Spleen (tissue), 11 donors: ENCODE measurements at regions not wholly inside any gene's neighbourhood (a gene's known extent, or its start where the extent isn't known, plus 50 kb on each side); places are given as distances from the start of the nearest gene placed in this dataset.

Source experiments
- DNase-seq: peaks from one replicate; pipeline ENCODE4 v3.0.0-alpha.2; 2020
- H3K27ac ChIP-seq, 8 donors: fragments of 200-600 bp; sonication (generic) in 7 of 8; 1 replicate in 4 of 8; 2 replicates in 4 of 8; pipeline versions ENCODE4 v1.5.0 to v1.8.0; 2016 to 2021; ENCODE audit warnings: inconsistent platforms in 4 of 8, mild to moderate bottlenecking in 4 of 8, moderate library complexity in 1 of 8
- H3K27me3 ChIP-seq, 7 donors: fragments of 200-600 bp; sonication (generic) in 6 of 7; replicated peaks in 1 of 7; 1 replicate in 4 of 7; 2 replicates in 3 of 7; pipeline versions ENCODE4 v1.5.0 to v1.8.0; 2016 to 2021; ENCODE audit warnings: inconsistent platforms in 3 of 7, mild to moderate bottlenecking in 1 of 7
- H3K36me3 ChIP-seq, 6 donors: fragments of 200-600 bp; sonication (generic) in 5 of 6; 1 replicate in 4 of 6; 2 replicates in 2 of 6; pipeline versions ENCODE4 v1.5.0 to v1.8.0; 2016 to 2021; ENCODE audit warnings: inconsistent platforms in 2 of 6
- H3K4me1 ChIP-seq, 6 donors: fragments of 200-600 bp; sonication (generic) in 5 of 6; 1 replicate in 3 of 6; 2 replicates in 3 of 6; pipeline versions ENCODE4 v1.5.0 to v1.8.0; 2016 to 2021; ENCODE audit warnings: inconsistent platforms in 3 of 6
- H3K4me3 ChIP-seq, 8 donors: fragments of 200-600 bp; sonication (generic) in 7 of 8; 1 replicate in 4 of 8; 2 replicates in 4 of 8; pipeline versions ENCODE4 v1.5.0 to v1.8.0; 2016 to 2021; ENCODE audit warnings: inconsistent platforms in 4 of 8, mild to moderate bottlenecking in 4 of 8, moderate library complexity in 2 of 8
- H3K9me3 ChIP-seq, 8 donors: fragments of 200-600 bp; sonication (generic) in 7 of 8; 1 replicate in 4 of 8; 2 replicates in 4 of 8; pipeline versions ENCODE4 v1.5.0 to v1.8.0; 2016 to 2021; ENCODE audit warnings: inconsistent platforms in 4 of 8
- POLR2A ChIP-seq, 3 donors: fragments of 450-650 bp; IDR thresholded peaks; one replicate each; pipeline ENCODE4 v1.5.1; 2017; ENCODE audit warnings: antibody characterized with exemption in 3 of 3, mild to moderate bottlenecking in 1 of 3
- POLR2AphosphoS5 ChIP-seq, 3 donors: sonication (generic); formaldehyde crosslinking; IDR thresholded peaks; one replicate each; pipeline ENCODE4 v1.5.1; 2017; ENCODE audit warnings: antibody characterized with exemption in 3 of 3
- WGBS, 5 donors: extraction: QIAGEN DNeasy Blood & Tissue Kit in 3 of 5; methylation state at CpG; one replicate each; pipeline versions ENCODE4 v1.1.5 to v1.1.7; 2013 to 2018; 5-methylcytosine and 5-hydroxymethylcytosine counted together
- intact Hi-C: fragments of 100-400 bp; cut with DNase I; formaldehyde crosslinking; loops from one replicate; pipeline ENCODE4 v1.15.0; 2023; ENCODE audit warnings: low total_unique reads
- TF ChIP-seq, protein P1 (sequence below), 11 experiments: fragments of 200-600 bp in 7 of 11; fragments of 450-650 bp in 4 of 11; sonication (generic) in 4 of 11; IDR thresholded peaks in 8 of 11; conservative IDR thresholded peaks in 3 of 11; 1 replicate in 7 of 11; 2 replicates in 4 of 11; pipeline versions ENCODE4 v1.4.0 to v1.8.0; 2016 to 2021; ENCODE audit warnings: antibody characterized with exemption in 11 of 11, inconsistent platforms in 4 of 11, mild to moderate bottlenecking in 1 of 11
- donor health status: healthy with polysubstance abuse.
- donor health status: DM: no; HTN: no; CAD: no; lungs with moderate emphysema.
- donor health status: DM: no; HTN: no; CAD: no.
- donor health status: Bipolar disorder and iron deficiency.
- donor health status: healthy.
- donor health status: DM: no; HTN: no; CAD: no.
- donor health status: DM: yes; HTN: yes; CAD: no.

DNA sequence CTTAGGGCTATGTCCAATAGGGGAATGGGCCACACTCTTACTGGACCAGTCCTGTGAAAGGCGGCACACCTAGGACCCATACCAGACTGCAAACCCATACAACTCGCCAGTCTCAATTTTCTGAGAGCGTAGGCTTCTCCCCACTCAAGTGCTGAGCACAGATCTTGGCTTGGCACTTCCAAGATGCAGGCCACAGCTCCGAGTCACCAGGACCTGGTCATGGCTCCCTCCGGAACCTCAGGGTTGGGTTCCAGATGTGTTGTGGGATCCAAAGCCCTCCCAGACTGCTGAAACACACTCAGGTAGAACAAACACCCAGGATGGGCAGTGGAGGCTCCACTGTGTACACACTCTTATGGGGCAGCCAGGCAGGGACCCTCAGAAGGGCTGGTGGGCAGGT, 103.3 kb downstream of the TMEM144 start:
- no peak for TF ChIP-seq POLR2AphosphoS5 (IDR thresholded peaks at IDR 0.05)
- TF ChIP-seq, protein P1, sequence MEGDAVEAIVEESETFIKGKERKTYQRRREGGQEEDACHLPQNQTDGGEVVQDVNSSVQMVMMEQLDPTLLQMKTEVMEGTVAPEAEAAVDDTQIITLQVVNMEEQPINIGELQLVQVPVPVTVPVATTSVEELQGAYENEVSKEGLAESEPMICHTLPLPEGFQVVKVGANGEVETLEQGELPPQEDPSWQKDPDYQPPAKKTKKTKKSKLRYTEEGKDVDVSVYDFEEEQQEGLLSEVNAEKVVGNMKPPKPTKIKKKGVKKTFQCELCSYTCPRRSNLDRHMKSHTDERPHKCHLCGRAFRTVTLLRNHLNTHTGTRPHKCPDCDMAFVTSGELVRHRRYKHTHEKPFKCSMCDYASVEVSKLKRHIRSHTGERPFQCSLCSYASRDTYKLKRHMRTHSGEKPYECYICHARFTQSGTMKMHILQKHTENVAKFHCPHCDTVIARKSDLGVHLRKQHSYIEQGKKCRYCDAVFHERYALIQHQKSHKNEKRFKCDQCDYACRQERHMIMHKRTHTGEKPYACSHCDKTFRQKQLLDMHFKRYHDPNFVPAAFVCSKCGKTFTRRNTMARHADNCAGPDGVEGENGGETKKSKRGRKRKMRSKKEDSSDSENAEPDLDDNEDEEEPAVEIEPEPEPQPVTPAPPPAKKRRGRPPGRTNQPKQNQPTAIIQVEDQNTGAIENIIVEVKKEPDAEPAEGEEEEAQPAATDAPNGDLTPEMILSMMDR (IDR thresholded peaks at IDR 0.05 in 8 of 11, conservative IDR thresholded peaks at IDR 0.05 in 3 of 11): no peak
- TF ChIP-seq POLR2A (IDR thresholded peaks at IDR 0.05): no peak
- Histone ChIP-seq H3K27me3 (no peaks in the 10 kb centered on the region), H3K9me3 (peaks cover 0 to 7% (median 2%) of the 10 kb centered on the region in 8 donors), H3K27ac (no peak overlapping the region), H3K36me3 (no peaks in the 10 kb centered on the region), H3K4me3 (no peak overlapping the region), H3K4me1 (no peaks in the 10 kb centered on the region)
- no peak for DNase-seq
- intact Hi-C loops: no loop called here
- 81 to 87% (median 83%) methylated on average over 5 of the region's 5 CpGs for WGBS, 5 donors

DNA sequence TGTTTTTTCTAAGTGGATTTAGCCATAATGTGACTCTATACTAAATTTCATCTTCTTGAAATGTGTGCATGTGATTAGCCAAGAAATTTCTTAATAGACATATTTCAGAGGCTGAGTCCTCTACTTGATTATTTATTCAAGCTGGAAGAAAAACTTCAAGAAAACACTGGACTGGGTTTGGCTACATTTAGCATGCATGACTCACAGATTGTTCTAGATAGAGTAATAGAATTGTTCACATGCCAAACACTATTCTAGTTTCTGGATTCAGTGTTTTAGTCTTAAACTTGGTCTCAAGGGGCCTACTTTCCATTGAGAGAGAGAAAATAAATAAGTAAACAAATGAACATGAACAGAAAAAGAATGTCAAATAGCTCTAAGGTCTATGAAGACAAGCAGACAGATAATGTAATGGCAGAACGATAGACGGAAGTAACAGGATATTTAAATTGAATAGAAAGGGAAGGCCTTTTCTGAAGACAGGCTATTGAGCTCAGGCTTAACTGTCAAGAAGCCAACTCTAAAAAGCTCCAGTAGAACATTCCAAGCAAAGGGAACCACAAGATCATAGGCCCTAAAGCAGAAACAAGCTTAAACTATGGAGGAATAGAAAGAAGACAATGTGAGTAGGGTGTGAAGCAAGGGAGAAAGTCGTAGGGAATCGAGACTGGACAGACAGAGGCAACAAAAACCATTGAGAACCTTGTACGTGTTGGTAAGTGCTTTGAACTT, 104.6 kb downstream of the TMEM144 start:
- no peak for DNase-seq
- 75 to 84% (median 82%) methylated on average over 5 of the region's 5 CpGs for WGBS, 5 donors
- Histone ChIP-seq H3K4me3 (no peak overlapping the region), H3K27ac (no peak overlapping the region), H3K27me3 (no peaks in the 10 kb centered on the region), H3K4me1 (no peaks in the 10 kb centered on the region), H3K36me3 (no peaks in the 10 kb centered on the region), H3K9me3 (peaks cover 0 to 5% (median 0%) of the 10 kb centered on the region in 8 donors)
- TF ChIP-seq POLR2AphosphoS5 (IDR thresholded peaks at IDR 0.05): no peak
- TF ChIP-seq POLR2A (IDR thresholded peaks at IDR 0.05): no peak
- TF ChIP-seq, protein P1 (IDR thresholded peaks at IDR 0.05 in 8 of 11, conservative IDR thresholded peaks at IDR 0.05 in 3 of 11): no peak
- intact Hi-C loops: no loop called here

DNA sequence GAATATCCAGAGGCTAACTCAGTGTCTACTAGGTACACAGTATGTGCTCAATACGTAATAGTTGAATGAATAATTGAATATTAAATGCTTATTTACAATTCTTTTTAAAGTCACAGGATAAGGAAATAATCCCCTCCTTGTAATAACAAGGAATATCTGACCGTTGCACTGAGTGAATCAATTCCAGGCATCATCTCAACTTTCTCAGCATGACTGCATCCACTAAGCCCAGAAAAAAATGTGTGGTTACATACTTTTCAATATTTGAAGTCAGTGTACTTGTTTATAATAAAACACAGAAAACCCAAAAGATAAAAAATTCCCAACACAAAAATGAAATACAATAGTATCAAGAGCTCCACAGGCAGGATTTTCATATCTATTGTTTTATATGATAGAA, 105.4 kb downstream of the TMEM144 start:
- H3K27me3 ChIP-seq: no peaks in the 10 kb centered on the region
- peaks cover 0 to 7% (median 0%) of the 10 kb centered on the region in 8 donors for H3K9me3 ChIP-seq
- 48 to 79% (median 68%) methylated on average over 2 of the region's 2 CpGs for WGBS, 5 donors
- DNase-seq: no peak
- intact Hi-C loops: no loop called here
- no peak for TF ChIP-seq POLR2AphosphoS5 (IDR thresholded peaks at IDR 0.05)
- TF ChIP-seq POLR2A (IDR thresholded peaks at IDR 0.05): no peak
- TF ChIP-seq, protein P1 (IDR thresholded peaks at IDR 0.05 in 8 of 11, conservative IDR thresholded peaks at IDR 0.05 in 3 of 11): no peak
- no peaks in the 10 kb centered on the region for H3K36me3 ChIP-seq
- no peak overlapping the region for H3K4me3 ChIP-seq
- H3K4me1 ChIP-seq: no peaks in the 10 kb centered on the region
- H3K27ac ChIP-seq: no peak overlapping the region

- no peaks in the 10 kb centered on the region for H3K36me3 ChIP-seq
- H3K9me3 ChIP-seq: peaks cover 0 to 10% (median 0%) of the 10 kb centered on the region in 8 donors
- no peaks in the 10 kb centered on the region for H3K27me3 ChIP-seq
- 44 to 61% (median 60%) methylated on average over 1 of the region's 1 CpG for WGBS, 5 donors
- TF ChIP-seq POLR2A (IDR thresholded peaks at IDR 0.05): no peak
- TF ChIP-seq, protein P1 (IDR thresholded peaks at IDR 0.05 in 8 of 11, conservative IDR thresholded peaks at IDR 0.05 in 3 of 11): no peak
- TF ChIP-seq POLR2AphosphoS5 (IDR thresholded peaks at IDR 0.05): no peak
- H3K4me1 ChIP-seq: no peaks in the 10 kb centered on the region
- H3K27ac ChIP-seq: no peak overlapping the region
- DNase-seq: no peak
- no peak overlapping the region for H3K4me3 ChIP-seq
- intact Hi-C loops: no loop called here
These were observed 106.0 kb downstream of the TMEM144 start for GRCh38 chr4:158316264-158316663.
